ENCODE measurements at regions not wholly inside any gene's neighbourhood (a gene's known extent, or its start where the extent isn't known, plus 50 kb on each side); places are given as distances from the start of the nearest gene placed in this dataset.

DNA sequence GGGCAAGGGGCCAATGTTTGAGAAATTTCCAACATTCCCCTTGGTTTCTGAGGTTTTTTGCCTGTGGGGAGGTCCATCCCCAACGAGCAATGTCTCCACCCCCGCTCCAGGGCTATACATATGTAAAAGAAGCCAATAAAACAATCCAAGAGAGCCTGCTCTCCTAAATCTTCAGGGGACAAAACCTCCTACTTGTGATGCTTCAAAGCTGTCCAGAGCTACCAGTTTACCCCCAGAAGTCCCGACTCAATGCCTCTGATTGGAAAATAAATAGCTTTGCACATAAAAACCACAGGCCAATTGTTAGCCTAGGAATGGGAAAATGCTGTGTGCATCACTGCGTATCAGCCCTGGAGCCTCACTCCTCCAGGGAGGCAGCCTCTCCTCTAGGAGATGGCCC lies 66.0 kb upstream of the PAX6 start:
- no peak for TF ChIP-seq EZH2 (optimal IDR thresholded peaks at IDR 0.05; ENCODE audit: low read depth, low read length)
- TF ChIP-seq, protein P1, sequence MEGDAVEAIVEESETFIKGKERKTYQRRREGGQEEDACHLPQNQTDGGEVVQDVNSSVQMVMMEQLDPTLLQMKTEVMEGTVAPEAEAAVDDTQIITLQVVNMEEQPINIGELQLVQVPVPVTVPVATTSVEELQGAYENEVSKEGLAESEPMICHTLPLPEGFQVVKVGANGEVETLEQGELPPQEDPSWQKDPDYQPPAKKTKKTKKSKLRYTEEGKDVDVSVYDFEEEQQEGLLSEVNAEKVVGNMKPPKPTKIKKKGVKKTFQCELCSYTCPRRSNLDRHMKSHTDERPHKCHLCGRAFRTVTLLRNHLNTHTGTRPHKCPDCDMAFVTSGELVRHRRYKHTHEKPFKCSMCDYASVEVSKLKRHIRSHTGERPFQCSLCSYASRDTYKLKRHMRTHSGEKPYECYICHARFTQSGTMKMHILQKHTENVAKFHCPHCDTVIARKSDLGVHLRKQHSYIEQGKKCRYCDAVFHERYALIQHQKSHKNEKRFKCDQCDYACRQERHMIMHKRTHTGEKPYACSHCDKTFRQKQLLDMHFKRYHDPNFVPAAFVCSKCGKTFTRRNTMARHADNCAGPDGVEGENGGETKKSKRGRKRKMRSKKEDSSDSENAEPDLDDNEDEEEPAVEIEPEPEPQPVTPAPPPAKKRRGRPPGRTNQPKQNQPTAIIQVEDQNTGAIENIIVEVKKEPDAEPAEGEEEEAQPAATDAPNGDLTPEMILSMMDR (IDR thresholded peaks at IDR 0.05; ENCODE audit: low read length), result no peak

Measured in MM.1S (cell line).